CD4-positive, alpha-beta T cell treated with Interleukin-15 for 1 hour (primary cell): ENCODE measurements at regions not wholly inside any gene's neighbourhood (a gene's known extent, or its start where the extent isn't known, plus 50 kb on each side); places are given as distances from the start of the nearest gene placed in this dataset.
"Not testable (repeated sequence)": the region's sequence is repeated elsewhere in the genome, so short reads cannot be mapped to it uniquely, and the experiment has no call there.

Source experiments
- DNase-seq: peaks from one replicate; pipeline ENCODE4 v3.0.0-alpha.2; 2020

GRCh38 chr2:81403508-81403907 is 1099.0 kb upstream of the LRRTM1 start:
- no peak for DNase-seq

GRCh38 chr2:81396417-81397019 is 1092.0 kb upstream of the LRRTM1 start:
- no peak for DNase-seq

GRCh38 chr2:81395746-81396145 is 1091.2 kb upstream of the LRRTM1 start:
- DNase-seq: no peak

GRCh38 chr2:81389203-81389602 is 1084.7 kb upstream of the LRRTM1 start:
- DNase-seq: no peak

- no peak for DNase-seq
These were observed 1059.2 kb upstream of the LRRTM1 start for GRCh38 chr2:81363800-81364199.

GRCh38 chr2:81362468-81362867 is 1057.9 kb upstream of the LRRTM1 start:
- DNase-seq: not testable (repeated sequence)

- DNase-seq: no peak
These were observed 1050.9 kb upstream of the LRRTM1 start for GRCh38 chr2:81355436-81355835.

GRCh38 chr2:81334046-81334445 is 1029.5 kb upstream of the LRRTM1 start:
- no peak for DNase-seq

- no peak for DNase-seq
These were observed 1024.4 kb upstream of the LRRTM1 start for GRCh38 chr2:81328968-81329367.

GRCh38 chr2:81327911-81328310 is 1023.4 kb upstream of the LRRTM1 start:
- no peak for DNase-seq

- no peak for DNase-seq
These were observed 1019.5 kb upstream of the LRRTM1 start for GRCh38 chr2:81324046-81324445.

GRCh38 chr2:81304154-81304830 is 999.7 kb upstream of the LRRTM1 start:
- no peak for DNase-seq

- no peak for DNase-seq
These were observed 998.8 kb upstream of the LRRTM1 start for GRCh38 chr2:81303321-81303720.

- no peak for DNase-seq
These were observed 995.3 kb upstream of the LRRTM1 start for GRCh38 chr2:81299841-81300240.

- no peak for DNase-seq
These were observed 986.3 kb upstream of the LRRTM1 start for GRCh38 chr2:81290846-81291245.

- no peak for DNase-seq
These were observed 978.5 kb upstream of the LRRTM1 start for GRCh38 chr2:81283081-81283480.

- DNase-seq: no peak
These were observed 977.7 kb upstream of the LRRTM1 start for GRCh38 chr2:81282151-81282769.

- no peak for DNase-seq
These were observed 972.0 kb upstream of the LRRTM1 start for GRCh38 chr2:81276595-81276994.

GRCh38 chr2:81266106-81266505 is 961.6 kb upstream of the LRRTM1 start:
- DNase-seq: no peak

GRCh38 chr2:81263989-81264388 is 959.4 kb upstream of the LRRTM1 start:
- DNase-seq: no peak

GRCh38 chr2:81260320-81260719 is 955.8 kb upstream of the LRRTM1 start:
- DNase-seq: no peak

- DNase-seq: no peak
These were observed 945.7 kb upstream of the LRRTM1 start for GRCh38 chr2:81250270-81250669.

- no peak for DNase-seq
These were observed 944.6 kb upstream of the LRRTM1 start for GRCh38 chr2:81249152-81249551.

- no peak for DNase-seq
These were observed 943.1 kb upstream of the LRRTM1 start for GRCh38 chr2:81247648-81248047.

GRCh38 chr2:81242501-81242900 is 937.9 kb upstream of the LRRTM1 start:
- no peak for DNase-seq
